Effector memory CD4-positive, alpha-beta T cell (primary cell): ENCODE measurements at regions not wholly inside any gene's neighbourhood (a gene's known extent, or its start where the extent isn't known, plus 50 kb on each side); places are given as distances from the start of the nearest gene placed in this dataset.

Experiments
- DNase-seq, 3 donors: peaks; one replicate each; pipeline ENCODE4 v3.0.0-alpha.2; 2020
- H3K27ac ChIP-seq: 2 replicates; pipeline ENCODE4 v1.7.0; 2013; ENCODE audit warnings: mild to moderate bottlenecking, low read length, moderate library complexity; ENCODE audit not compliant: insufficient read depth, poor library complexity, severe bottlenecking
- H3K27me3 ChIP-seq: replicated peaks from 2 replicates; pipeline ENCODE4 v1.7.0; 2013; ENCODE audit warnings: mild to moderate bottlenecking, low read length; ENCODE audit not compliant: insufficient read depth, control insufficient read depth, poor library complexity, severe bottlenecking
- H3K36me3 ChIP-seq: 2 replicates; pipeline ENCODE4 v1.7.0; 2013; ENCODE audit warnings: mild to moderate bottlenecking, low read length, moderate library complexity; ENCODE audit not compliant: control insufficient read depth, insufficient read depth
- H3K4me1 ChIP-seq: 2 replicates; pipeline ENCODE4 v1.7.0; 2013; ENCODE audit warnings: low read length, mild to moderate bottlenecking; ENCODE audit not compliant: control insufficient read depth, insufficient read depth, poor library complexity, severe bottlenecking
- H3K4me3 ChIP-seq: 2 replicates; pipeline ENCODE4 v1.7.0; 2013; ENCODE audit warnings: low read length, low read depth, mild to moderate bottlenecking; ENCODE audit not compliant: insufficient read depth, poor library complexity, severe bottlenecking
- H3K9me3 ChIP-seq: 2 replicates; pipeline ENCODE4 v1.7.0; 2013; ENCODE audit warnings: mild to moderate bottlenecking, low read length, moderate library complexity; ENCODE audit not compliant: control insufficient read depth

DNA sequence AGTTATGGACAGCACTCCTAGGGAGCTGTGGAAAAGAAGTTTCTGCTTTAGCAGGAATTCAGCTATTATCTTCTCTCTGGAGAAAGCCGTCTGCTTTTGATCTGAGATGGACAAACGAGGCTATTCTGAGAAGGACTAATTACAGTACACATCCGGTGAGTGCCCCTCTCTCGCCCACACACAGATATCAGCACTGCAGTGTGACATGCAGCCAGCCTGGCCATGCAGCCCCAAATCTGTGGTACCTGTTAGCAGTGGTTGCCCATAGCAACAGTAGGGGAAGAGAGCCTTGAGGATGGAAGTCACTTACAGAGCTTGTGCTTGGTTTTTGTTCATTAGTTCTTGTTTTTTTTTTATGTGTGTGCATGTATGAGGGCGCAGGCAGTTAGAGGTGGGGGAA, 73.9 kb upstream of the TRIB2 start:
- no peaks in the 10 kb centered on the region for H3K4me1 ChIP-seq
- DNase-seq, result no peak
- no peak overlapping the region for H3K27ac ChIP-seq
- no peaks in the 10 kb centered on the region for H3K9me3 ChIP-seq
- H3K27me3 ChIP-seq, result no peaks in the 10 kb centered on the region
- H3K36me3 ChIP-seq, result no peaks in the 10 kb centered on the region
- H3K4me3 ChIP-seq, result no peak overlapping the region

DNA sequence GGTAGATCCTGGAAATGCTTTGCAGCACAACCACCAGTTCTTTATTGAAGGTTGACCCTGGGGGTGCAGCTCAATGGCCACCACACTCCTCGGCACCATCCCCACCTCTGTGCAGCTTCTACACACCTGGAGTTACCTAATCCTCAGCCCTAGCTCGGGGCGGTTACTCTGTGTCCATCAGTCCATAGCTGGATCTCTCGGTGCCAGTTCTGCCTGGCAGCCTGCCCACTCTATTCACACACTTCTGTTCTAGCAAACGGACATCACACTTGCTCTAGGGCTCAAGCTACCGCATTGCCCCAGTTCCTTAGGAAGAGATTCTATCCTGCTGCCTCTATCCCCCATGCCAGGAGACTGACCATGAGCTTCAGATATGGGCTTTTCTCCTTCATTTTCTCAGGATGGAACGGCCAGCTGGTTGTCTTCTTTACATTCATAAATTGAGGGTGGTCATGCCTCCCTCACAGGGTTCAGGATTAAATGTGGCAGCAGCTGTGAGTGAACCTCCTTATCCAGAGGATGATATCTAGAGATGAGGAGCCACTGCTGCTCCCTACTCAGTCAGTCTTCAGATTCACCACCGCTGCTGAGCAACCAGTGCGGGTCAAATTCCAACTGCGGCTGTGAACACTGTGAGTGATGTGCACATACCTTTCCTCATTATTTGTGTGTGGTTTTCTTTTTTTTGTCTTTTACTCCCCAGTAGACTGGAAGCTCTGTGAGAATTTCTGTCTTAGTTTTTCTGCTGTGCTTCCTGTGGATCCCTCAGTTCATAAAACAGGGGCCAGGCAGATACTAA, 66.9 kb upstream of the TRIB2 start:
- H3K27me3 ChIP-seq, result no peaks in the 10 kb centered on the region

DNA sequence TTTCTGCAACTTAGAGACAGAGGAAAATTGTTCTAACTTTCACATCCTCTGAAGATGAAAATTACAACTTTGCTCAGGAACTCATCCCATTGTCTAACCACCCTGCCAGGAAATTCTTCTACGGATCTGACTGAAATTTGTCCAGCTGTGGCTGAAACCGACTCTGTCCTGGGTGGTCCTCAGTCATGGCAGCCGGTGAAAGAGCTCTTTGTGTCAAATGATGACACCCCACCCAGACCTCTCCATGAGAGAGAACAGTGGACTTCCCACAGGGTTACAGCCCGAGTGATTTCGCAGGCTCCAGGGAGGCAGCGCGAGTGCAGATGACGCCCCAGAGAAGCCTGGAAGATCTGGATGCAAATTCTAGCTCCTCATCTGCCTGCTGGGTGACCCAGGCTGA, 65.1 kb upstream of the TRIB2 start:
- no peak overlapping the region for H3K27ac ChIP-seq
- no peaks in the 10 kb centered on the region for H3K9me3 ChIP-seq
- no peak overlapping the region for H3K4me3 ChIP-seq
- H3K4me1 ChIP-seq, result no peaks in the 10 kb centered on the region
- DNase-seq, result no peak
- H3K27me3 ChIP-seq, result no peaks in the 10 kb centered on the region
- H3K36me3 ChIP-seq, result no peaks in the 10 kb centered on the region

More for the DNA sequence above, 66.9 kb upstream of the TRIB2 start:
- H3K9me3 ChIP-seq, result no peaks in the 10 kb centered on the region
- no peak overlapping the region for H3K27ac ChIP-seq
- no peak for DNase-seq
- no peaks in the 10 kb centered on the region for H3K36me3 ChIP-seq
- H3K4me3 ChIP-seq, result no peak overlapping the region
- H3K4me1 ChIP-seq, result no peaks in the 10 kb centered on the region

DNA sequence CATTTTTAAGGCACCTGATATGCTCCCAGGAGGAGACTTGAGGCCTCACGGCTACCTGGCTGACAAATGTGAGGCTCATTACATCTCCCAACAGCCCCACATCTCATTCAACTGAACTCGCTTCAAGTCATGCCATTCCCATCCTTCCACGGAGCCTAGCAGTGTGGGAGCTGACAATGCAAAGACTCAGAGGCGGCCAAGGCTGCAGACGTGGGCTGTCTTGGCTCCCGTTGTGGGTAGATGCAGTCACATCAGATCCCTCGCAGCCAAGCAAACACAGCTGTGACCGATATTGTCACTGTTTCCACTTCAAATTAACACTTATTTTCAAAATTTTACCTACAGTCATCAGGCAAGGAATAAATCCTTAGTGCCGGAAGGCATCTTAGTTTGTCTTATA, 64.0 kb upstream of the TRIB2 start:
- H3K4me1 ChIP-seq, result no peaks in the 10 kb centered on the region
- H3K27ac ChIP-seq, result no peak overlapping the region
- H3K36me3 ChIP-seq, result no peaks in the 10 kb centered on the region
- no peaks in the 10 kb centered on the region for H3K27me3 ChIP-seq
- DNase-seq, result no peak
- no peaks in the 10 kb centered on the region for H3K9me3 ChIP-seq
- H3K4me3 ChIP-seq, result no peak overlapping the region

- Histone ChIP-seq H3K9me3 (no peaks in the 10 kb centered on the region), H3K27ac (no peak overlapping the region), H3K36me3 (no peaks in the 10 kb centered on the region), H3K4me1 (no peaks in the 10 kb centered on the region), H3K27me3 (no peaks in the 10 kb centered on the region), H3K4me3 (no peak overlapping the region)
- DNase-seq, result no peak
Observed at GRCh38 chr2:12657560-12657959, 59.2 kb upstream of the TRIB2 start.

DNA sequence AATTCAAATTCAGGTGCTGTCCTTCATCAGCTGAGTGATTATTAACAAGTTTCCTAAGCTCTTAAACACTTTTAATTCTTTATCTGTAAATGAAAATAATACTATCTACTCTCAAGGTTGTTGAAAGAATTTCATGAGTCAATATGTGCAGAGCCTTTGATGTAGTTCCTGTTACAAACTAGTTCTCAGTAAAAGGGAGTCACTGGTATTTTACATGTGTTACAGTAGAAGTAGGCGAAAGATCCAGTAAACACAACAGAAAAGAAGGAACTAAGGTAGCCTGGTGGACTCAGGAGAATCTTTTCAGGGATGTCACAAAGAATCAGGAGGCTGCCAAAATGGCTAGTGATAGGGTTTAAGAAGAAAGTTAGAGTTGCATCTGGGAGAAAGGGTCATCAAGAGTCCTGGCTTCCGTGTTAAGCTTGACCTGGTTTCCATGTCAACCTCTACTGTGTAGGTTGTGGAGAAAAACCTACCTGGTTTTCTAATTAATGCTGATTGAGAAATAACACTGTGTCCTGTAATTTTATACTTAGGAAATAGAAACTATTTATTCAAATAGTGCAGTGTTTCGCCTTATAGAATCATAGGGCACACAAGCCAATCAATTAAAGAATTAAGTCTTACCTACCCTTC, 58.3 kb upstream of the TRIB2 start:
- H3K27me3 ChIP-seq, result no peaks in the 10 kb centered on the region
- H3K9me3 ChIP-seq, result no peaks in the 10 kb centered on the region
- no peaks in the 10 kb centered on the region for H3K4me1 ChIP-seq
- no peak overlapping the region for H3K4me3 ChIP-seq
- H3K36me3 ChIP-seq, result no peaks in the 10 kb centered on the region
- no peak overlapping the region for H3K27ac ChIP-seq
- DNase-seq, result no peak

DNA sequence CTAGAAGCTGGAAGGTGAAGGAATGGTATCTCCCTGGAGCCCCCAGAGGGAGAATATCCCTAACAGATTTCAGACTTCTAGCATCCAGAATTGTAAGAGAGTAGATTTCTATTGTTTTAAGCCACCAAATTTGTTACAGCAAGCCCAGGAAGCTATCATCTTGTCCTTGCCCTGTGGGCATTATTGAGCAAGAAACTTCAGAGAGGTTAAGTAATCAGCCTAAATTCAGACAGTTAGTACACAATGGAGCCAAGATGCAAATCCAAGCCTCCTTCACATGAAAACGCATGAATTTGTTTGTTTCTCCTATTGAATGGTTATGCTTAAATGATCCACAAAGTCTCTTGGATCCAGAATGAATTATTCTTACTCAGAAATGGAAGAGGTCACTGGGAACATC, 55.2 kb upstream of the TRIB2 start:
- no peak for DNase-seq
- Histone ChIP-seq H3K36me3 (no peaks in the 10 kb centered on the region), H3K4me3 (no peak overlapping the region)

GRCh38 chr2:12663306-12664037, 53.3 kb upstream of the TRIB2 start:
- no peak for DNase-seq
- no peak overlapping the region for H3K4me3 ChIP-seq
- H3K36me3 ChIP-seq, result no peaks in the 10 kb centered on the region
- no peaks in the 10 kb centered on the region for H3K4me1 ChIP-seq
- H3K9me3 ChIP-seq, result no peaks in the 10 kb centered on the region
- H3K27ac ChIP-seq, result no peak overlapping the region
- H3K27me3 ChIP-seq, result no peaks in the 10 kb centered on the region

More for the DNA sequence above, 55.2 kb upstream of the TRIB2 start:
- Histone ChIP-seq H3K27ac (no peak overlapping the region), H3K27me3 (no peaks in the 10 kb centered on the region), H3K4me1 (no peaks in the 10 kb centered on the region), H3K9me3 (no peaks in the 10 kb centered on the region)

DNA sequence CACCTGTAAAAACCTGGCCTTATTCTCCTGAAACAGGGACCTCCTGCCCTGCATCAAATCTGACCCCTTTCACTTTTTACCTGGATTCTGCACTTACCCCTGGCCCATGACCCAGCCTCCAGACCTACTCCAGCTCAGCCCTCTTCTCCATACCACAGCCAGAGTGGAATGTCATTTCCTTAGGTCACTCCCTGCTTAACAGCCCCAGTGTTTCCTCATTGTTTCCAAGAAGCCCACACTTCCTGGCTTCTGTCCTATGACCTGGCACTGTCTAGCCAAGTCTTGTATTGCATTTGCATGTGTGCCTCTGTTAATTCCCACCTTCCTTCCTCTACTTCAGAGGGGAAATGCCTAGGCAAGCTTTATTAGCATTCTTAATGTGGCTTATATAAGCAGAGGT, 51.4 kb upstream of the TRIB2 start:
- H3K9me3 ChIP-seq, result no peaks in the 10 kb centered on the region
- DNase-seq, result no peak
- H3K36me3 ChIP-seq, result no peaks in the 10 kb centered on the region
- H3K4me1 ChIP-seq, result no peaks in the 10 kb centered on the region
- H3K27ac ChIP-seq, result no peak overlapping the region
- no peak overlapping the region for H3K4me3 ChIP-seq
- H3K27me3 ChIP-seq, result no peaks in the 10 kb centered on the region

DNA sequence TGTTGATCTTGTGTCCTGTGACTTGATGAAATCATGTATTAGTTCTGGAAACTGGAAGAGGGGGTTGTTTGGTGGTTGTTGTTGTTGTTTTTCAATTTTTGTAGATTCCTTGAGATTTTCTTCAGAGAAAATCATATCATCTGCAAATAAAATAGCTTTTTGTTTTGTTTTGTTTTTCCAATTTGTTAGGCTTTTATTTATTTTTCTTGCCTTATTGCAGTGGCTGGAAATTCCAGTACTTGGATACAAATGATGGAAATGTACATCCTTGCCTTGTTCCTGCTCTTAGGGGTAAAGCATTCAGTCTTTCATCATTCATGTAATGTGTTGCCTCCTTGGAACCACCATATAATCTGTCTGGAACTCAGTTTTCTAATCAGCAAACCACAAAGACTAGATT, 50.3 kb upstream of the TRIB2 start:
- H3K4me1 ChIP-seq, result no peaks in the 10 kb centered on the region
- H3K36me3 ChIP-seq, result no peaks in the 10 kb centered on the region
- H3K4me3 ChIP-seq, result no peak overlapping the region
- no peak for DNase-seq
- no peak overlapping the region for H3K27ac ChIP-seq
- H3K9me3 ChIP-seq, result no peaks in the 10 kb centered on the region
- H3K27me3 ChIP-seq, result no peaks in the 10 kb centered on the region
